HepG2 (cell line): ENCODE measurements at regions not wholly inside any gene's neighbourhood (a gene's known extent, or its start where the extent isn't known, plus 50 kb on each side); places are given as distances from the start of the nearest gene placed in this dataset.

Experiments used
- CTCF ChIP-seq: sonication (generic); formaldehyde crosslinking; IDR thresholded peaks from 2 replicates; pipeline ENCODE4 v1.5.0; 2020; ENCODE audit warnings: mild to moderate bottlenecking, missing genetic modification reagents, moderate library complexity
- KDM5A ChIP-seq: fragments of 200-600 bp; sonication (generic); IDR thresholded peaks from 2 replicates; pipeline ENCODE4 v1.7.0; 2018; ENCODE audit warnings: antibody characterized with exemption, mild to moderate bottlenecking, low read length, borderline replicate concordance
- NR2C2 ChIP-seq: sonication (generic); formaldehyde crosslinking; IDR thresholded peaks from 2 replicates; pipeline ENCODE4 v1.4.0; 2020; ENCODE audit warnings: missing genetic modification reagents, mild to moderate bottlenecking, moderate library complexity, borderline replicate concordance
- TAF1 ChIP-seq: sonication (generic); formaldehyde crosslinking; IDR thresholded peaks from 2 replicates; pipeline ENCODE4 v1.4.0; 2020; ENCODE audit warnings: missing genetic modification reagents
- ZBTB39 ChIP-seq: sonication (generic); formaldehyde crosslinking; IDR thresholded peaks from 2 replicates; pipeline ENCODE4 v1.5.0; 2020; ENCODE audit warnings: missing genetic modification reagents
- TF ChIP-seq, protein P1 (sequence below): IDR thresholded peaks from 2 replicates; pipeline ENCODE4 v1.6.1; 2016; ENCODE audit warnings: low read depth, missing genetic modification reagents, missing compliant biosample characterization

- no peak for TF ChIP-seq TAF1 (CRISPR knock-in tag)
- no peak for TF ChIP-seq ZBTB39 (CRISPR knock-in tag)
- no peak for TF ChIP-seq NR2C2 (CRISPR knock-in tag)
- TF ChIP-seq, protein P1, sequence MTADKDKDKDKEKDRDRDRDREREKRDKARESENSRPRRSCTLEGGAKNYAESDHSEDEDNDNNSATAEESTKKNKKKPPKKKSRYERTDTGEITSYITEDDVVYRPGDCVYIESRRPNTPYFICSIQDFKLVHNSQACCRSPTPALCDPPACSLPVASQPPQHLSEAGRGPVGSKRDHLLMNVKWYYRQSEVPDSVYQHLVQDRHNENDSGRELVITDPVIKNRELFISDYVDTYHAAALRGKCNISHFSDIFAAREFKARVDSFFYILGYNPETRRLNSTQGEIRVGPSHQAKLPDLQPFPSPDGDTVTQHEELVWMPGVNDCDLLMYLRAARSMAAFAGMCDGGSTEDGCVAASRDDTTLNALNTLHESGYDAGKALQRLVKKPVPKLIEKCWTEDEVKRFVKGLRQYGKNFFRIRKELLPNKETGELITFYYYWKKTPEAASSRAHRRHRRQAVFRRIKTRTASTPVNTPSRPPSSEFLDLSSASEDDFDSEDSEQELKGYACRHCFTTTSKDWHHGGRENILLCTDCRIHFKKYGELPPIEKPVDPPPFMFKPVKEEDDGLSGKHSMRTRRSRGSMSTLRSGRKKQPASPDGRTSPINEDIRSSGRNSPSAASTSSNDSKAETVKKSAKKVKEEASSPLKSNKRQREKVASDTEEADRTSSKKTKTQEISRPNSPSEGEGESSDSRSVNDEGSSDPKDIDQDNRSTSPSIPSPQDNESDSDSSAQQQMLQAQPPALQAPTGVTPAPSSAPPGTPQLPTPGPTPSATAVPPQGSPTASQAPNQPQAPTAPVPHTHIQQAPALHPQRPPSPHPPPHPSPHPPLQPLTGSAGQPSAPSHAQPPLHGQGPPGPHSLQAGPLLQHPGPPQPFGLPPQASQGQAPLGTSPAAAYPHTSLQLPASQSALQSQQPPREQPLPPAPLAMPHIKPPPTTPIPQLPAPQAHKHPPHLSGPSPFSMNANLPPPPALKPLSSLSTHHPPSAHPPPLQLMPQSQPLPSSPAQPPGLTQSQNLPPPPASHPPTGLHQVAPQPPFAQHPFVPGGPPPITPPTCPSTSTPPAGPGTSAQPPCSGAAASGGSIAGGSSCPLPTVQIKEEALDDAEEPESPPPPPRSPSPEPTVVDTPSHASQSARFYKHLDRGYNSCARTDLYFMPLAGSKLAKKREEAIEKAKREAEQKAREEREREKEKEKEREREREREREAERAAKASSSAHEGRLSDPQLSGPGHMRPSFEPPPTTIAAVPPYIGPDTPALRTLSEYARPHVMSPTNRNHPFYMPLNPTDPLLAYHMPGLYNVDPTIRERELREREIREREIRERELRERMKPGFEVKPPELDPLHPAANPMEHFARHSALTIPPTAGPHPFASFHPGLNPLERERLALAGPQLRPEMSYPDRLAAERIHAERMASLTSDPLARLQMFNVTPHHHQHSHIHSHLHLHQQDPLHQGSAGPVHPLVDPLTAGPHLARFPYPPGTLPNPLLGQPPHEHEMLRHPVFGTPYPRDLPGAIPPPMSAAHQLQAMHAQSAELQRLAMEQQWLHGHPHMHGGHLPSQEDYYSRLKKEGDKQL = no peak
- TF ChIP-seq KDM5A = no peak
- no peak for TF ChIP-seq CTCF
These were observed 171.3 kb downstream of the TPBG start for GRCh38 chr6:82534876-82535275.
